HCT116 (cell line): ENCODE measurements at regions not wholly inside any gene's neighbourhood (a gene's known extent, or its start where the extent isn't known, plus 50 kb on each side); places are given as distances from the start of the nearest gene placed in this dataset.

Experiments
- ATAC-seq: fragments of 200-7000 bp; cut with Tn5 transposase; 2 replicates; pipeline ENCODE4 v1.9.1; 2020; ENCODE audit warnings: mild to moderate bottlenecking, moderate library complexity
- BruUV-seq: library from RNA; stranded (reverse); fragments of 400-500 nt; replicated peaks from 2 replicates; lab custom pipeline; 2021; lab: Mats Ljungman, UMichigan
- CTCF ChIA-PET: fragments of 300-600 bp; sonication (Branson Sonifier 250); formaldehyde crosslinking; loops from one replicate; lab custom pipeline; 2021; ENCODE audit warnings: antibody characterized with exemption; lab: Charles Lee
- POLR2A ChIA-PET: fragments of 300-600, 350-600 bp; sonication (Branson Sonifier 250); formaldehyde crosslinking; loops from one replicate; lab custom pipeline; 2021; ENCODE audit warnings: antibody characterized with exemption; lab: Charles Lee
- RAD21 ChIA-PET, 2 experiments: fragments of 300-600 bp; sonication (Branson Sonifier 250); formaldehyde crosslinking; loops; one replicate each; lab custom pipeline; 2023; ENCODE audit warnings: low total read pairs in 2 of 2; ENCODE audit not compliant: uncharacterized antibody in 2 of 2, unreplicated experiment in 2 of 2, low non-redundant PET in 1 of 2; lab: Charles Lee
- DNase-seq: peaks from one replicate; pipeline ENCODE4 v3.0.0-alpha.2; 2010; ENCODE audit warnings: low read depth, low spot score
- H2AFZ ChIP-seq: fragments of 200-600 bp; shearing (Covaris generic), sonication (generic); 2 replicates; pipeline ENCODE4 v1.6.1; 2017; ENCODE audit warnings: low read depth, mixed run types, mixed read lengths, antibody characterized with exemption, low read length; ENCODE audit not compliant: poor library complexity, severe bottlenecking
- H3K27ac ChIP-seq: 2 replicates; pipeline ENCODE4 v1.5.1; 2012; ENCODE audit warnings: low read depth, low read length
- H3K27me3 ChIP-seq: fragments of 200-600 bp; sonication (generic); 2 replicates; pipeline ENCODE4 v1.6.1; 2016; ENCODE audit warnings: mixed run types, low read length, mixed read lengths; ENCODE audit not compliant: insufficient read depth
- H3K36me3 ChIP-seq, 2 experiments: fragments of 200-500 bp in 1 of 2; fragments of 200-600 bp in 1 of 2; sonication (Bioruptor generic) in 1 of 2; sonication (generic) in 1 of 2; 2 replicates each; pipeline versions ENCODE4 v1.5.1 to v1.6.1; 2014 to 2016; ENCODE audit warnings: low read length in 2 of 2, inconsistent platforms in 1 of 2, mixed read lengths in 1 of 2, mixed run types in 1 of 2; ENCODE audit not compliant: insufficient read depth in 2 of 2, control insufficient read depth in 1 of 2
- H3K4me1 ChIP-seq, 2 experiments: fragments of 200-600 bp in 1 of 2; sonication (generic) in 1 of 2; 2 replicates each; pipeline versions ENCODE4 v1.5.1 to v1.6.1; 2012 to 2017; ENCODE audit warnings: low read length in 2 of 2, inconsistent platforms in 1 of 2, mild to moderate bottlenecking in 1 of 2, mixed read lengths in 1 of 2, mixed run types in 1 of 2, moderate library complexity in 1 of 2; ENCODE audit not compliant: insufficient read depth in 2 of 2, control insufficient read depth in 1 of 2
- H3K4me2 ChIP-seq: fragments of 200-600 bp; sonication (generic); 2 replicates; pipeline ENCODE4 v1.6.1; 2017; ENCODE audit warnings: mixed run types, low read length, mixed read lengths
- H3K4me3 ChIP-seq, 2 experiments: fragments of 200-600 bp in 1 of 2; sonication (generic) in 1 of 2; replicated peaks in 1 of 2; 2 replicates each; pipeline ENCODE4 v1.5.1; 2011 to 2016; ENCODE audit warnings: low read length in 2 of 2, control low read depth in 1 of 2, low read depth in 1 of 2, mild to moderate bottlenecking in 1 of 2, mixed read lengths in 1 of 2, mixed run types in 1 of 2
- H3K79me2 ChIP-seq: fragments of 200-600 bp; sonication (generic); 2 replicates; pipeline ENCODE4 v1.6.1; 2017; ENCODE audit warnings: mild to moderate bottlenecking, mixed run types, low read length, moderate library complexity, mixed read lengths; ENCODE audit not compliant: insufficient read depth
- H3K9ac ChIP-seq: fragments of 200-600 bp; sonication (generic); 2 replicates; pipeline ENCODE4 v1.6.1; 2016; ENCODE audit warnings: low read length, mixed read lengths
- H3K9me2 ChIP-seq: fragments of 200-600 bp; sonication (generic), shearing (Covaris generic); 2 replicates; pipeline ENCODE4 v1.6.1; 2017; ENCODE audit warnings: mixed run types, mild to moderate bottlenecking, moderate library complexity; ENCODE audit not compliant: insufficient read depth
- H3K9me3 ChIP-seq, 2 experiments: fragments of 200-500 bp in 1 of 2; fragments of 200-600 bp in 1 of 2; sonication (Bioruptor generic) in 1 of 2; sonication (generic) in 1 of 2; 2 replicates each; pipeline ENCODE4 v1.6.1; 2014 to 2017; ENCODE audit warnings: low read length in 2 of 2, mixed read lengths in 2 of 2, inconsistent platforms in 1 of 2, low read depth in 1 of 2, mild to moderate bottlenecking in 1 of 2, mixed run types in 1 of 2, moderate library complexity in 1 of 2; ENCODE audit not compliant: control insufficient read depth in 1 of 2, insufficient read depth in 1 of 2
- H4K20me1 ChIP-seq: fragments of 200-600 bp; sonication (generic), shearing (Covaris generic); 2 replicates; pipeline ENCODE4 v1.6.1; 2017; ENCODE audit warnings: mixed run types, mild to moderate bottlenecking, moderate library complexity; ENCODE audit not compliant: insufficient read depth
- ATF3 ChIP-seq: IDR thresholded peaks from 2 replicates; pipeline ENCODE4 v1.6.1; 2012
- CBX3 ChIP-seq: IDR thresholded peaks from 2 replicates; pipeline ENCODE4 v1.6.1; 2012; ENCODE audit warnings: low read depth
- CEBPB ChIP-seq: IDR thresholded peaks from 2 replicates; pipeline ENCODE4 v1.6.1; 2012; ENCODE audit warnings: low read depth
- MAX ChIP-seq: IDR thresholded peaks from 2 replicates; pipeline ENCODE4 v1.6.1; 2012
- POLR2A ChIP-seq: IDR thresholded peaks from 2 replicates; pipeline ENCODE4 v1.7.0; 2011; ENCODE audit warnings: borderline replicate concordance; ENCODE audit not compliant: insufficient read depth, insufficient read length; ENCODE audit errors: extremely low read depth
- YY1 ChIP-seq: IDR thresholded peaks from 2 replicates; pipeline ENCODE4 v1.6.1; 2011; ENCODE audit warnings: low read length, low read depth, moderate library complexity, mild to moderate bottlenecking; ENCODE audit not compliant: insufficient replicate concordance; ENCODE audit errors: extremely low read depth
- intact Hi-C: fragments of 100-400 bp; cut with micrococcal nuclease; formaldehyde crosslinking; loops from 2 replicates; pipeline ENCODE4 v1.10.0; 2022

- BruUV-seq: no TSS peak
- TF ChIP-seq YY1: no peak
- TF ChIP-seq POLR2A: no peak
- no peak for TF ChIP-seq CBX3
- TF ChIP-seq CEBPB: no peak
- TF ChIP-seq MAX: no peak
- no peak for TF ChIP-seq ATF3
- TF ChIP-seq, all 23 proteins: peak for 0
- Histone ChIP-seq H3K27ac (no peak overlapping the region), H3K4me1 (no peaks in the 10 kb centered on the region), H2AFZ (no peak overlapping the region), H3K36me3 (no peaks in the 10 kb centered on the region), H3K79me2 (no peaks in the 10 kb centered on the region), H3K9me2 (no peaks in the 10 kb centered on the region), H3K27me3 (no peaks in the 10 kb centered on the region), H3K4me3 (no peak overlapping the region), H4K20me1 (no peaks in the 10 kb centered on the region; the same call in 1 of the 2 replicates), H3K4me2 (no peak overlapping the region), H3K9me3 (peaks cover 4 to 7% of the 10 kb centered on the region in 2 experiments; a peak in 2 of 4 replicates), H3K9ac (no peak overlapping the region)
- ChIA-PET RAD21 (no interaction called here), CTCF (no interaction called here), POLR2A (no interaction called here)
- no peak for ATAC-seq
- intact Hi-C loops: no loop called here
- no peak for DNase-seq
Observed at GRCh38 chr9:25254051-25254450, 424.2 kb downstream of the TUSC1 start.

GRCh38 chr9:25241421-25241820 is 436.8 kb downstream of the TUSC1 start:
- H3K9me3 ChIP-seq: peaks cover 0 to 25% of the 10 kb centered on the region in 2 experiments; a peak in 2 of 4 replicates
- ATAC-seq: no peak
- no peak for TF ChIP-seq YY1

More at GRCh38 chr9:25241421-25241820, 436.8 kb downstream of the TUSC1 start:
- ChIA-PET RAD21 (no interaction called here), CTCF (no interaction called here), POLR2A (no interaction called here)
- Histone ChIP-seq H3K9ac (no peak overlapping the region), H3K9me2 (no peaks in the 10 kb centered on the region), H4K20me1 (no peaks in the 10 kb centered on the region), H3K27me3 (no peaks in the 10 kb centered on the region), H3K4me2 (no peak overlapping the region), H3K27ac (no peak overlapping the region), H3K36me3 (no peaks in the 10 kb centered on the region), H3K4me3 (no peak overlapping the region), H3K4me1 (no peaks in the 10 kb centered on the region), H2AFZ (no peak overlapping the region), H3K79me2 (no peaks in the 10 kb centered on the region)
- no peak for DNase-seq
- BruUV-seq: no TSS peak
- intact Hi-C loops: no loop called here
